ENCODE measurements at regions not wholly inside any gene's neighbourhood (a gene's known extent, or its start where the extent isn't known, plus 50 kb on each side); places are given as distances from the start of the nearest gene placed in this dataset.

DNA sequence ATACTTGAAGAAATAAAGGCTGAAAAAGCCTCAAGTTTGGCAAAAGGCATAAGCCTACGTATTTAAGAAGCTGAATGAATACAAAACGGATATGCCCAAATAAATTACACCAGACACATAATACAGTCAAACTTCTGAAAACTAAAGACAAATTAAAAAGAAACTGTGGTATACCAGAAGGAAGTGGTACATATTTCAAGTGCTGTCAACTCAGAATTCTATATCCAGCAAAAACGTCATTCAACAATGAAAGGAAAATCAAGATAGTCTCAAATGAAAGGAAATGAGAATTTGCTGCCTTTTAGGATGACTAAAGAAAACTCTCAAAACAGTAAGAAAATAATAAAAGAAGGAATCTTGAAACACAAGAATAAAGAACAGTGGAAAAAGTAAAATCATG, 69.5 kb downstream of the POLR1D start:
- peaks cover 52% of the 10 kb centered on the region for H3K27me3 Mint-ChIP-seq
- H3K9me3 Mint-ChIP-seq (ENCODE audit: low read depth), result peaks cover 29% of the 10 kb centered on the region
- no peak for DNase-seq (ENCODE audit: low spot score, unreplicated experiment)
- H3K4me1 Mint-ChIP-seq (ENCODE audit: low read depth), result peaks cover 5% of the 10 kb centered on the region
- H3K36me3 Mint-ChIP-seq (ENCODE audit: insufficient read depth), result no peaks in the 10 kb centered on the region
- H3K27ac Mint-ChIP-seq, result no peak overlapping the region
- H3K4me3 Mint-ChIP-seq (ENCODE audit: low read depth), result no peak overlapping the region
- TF ChIP-seq, protein P1, sequence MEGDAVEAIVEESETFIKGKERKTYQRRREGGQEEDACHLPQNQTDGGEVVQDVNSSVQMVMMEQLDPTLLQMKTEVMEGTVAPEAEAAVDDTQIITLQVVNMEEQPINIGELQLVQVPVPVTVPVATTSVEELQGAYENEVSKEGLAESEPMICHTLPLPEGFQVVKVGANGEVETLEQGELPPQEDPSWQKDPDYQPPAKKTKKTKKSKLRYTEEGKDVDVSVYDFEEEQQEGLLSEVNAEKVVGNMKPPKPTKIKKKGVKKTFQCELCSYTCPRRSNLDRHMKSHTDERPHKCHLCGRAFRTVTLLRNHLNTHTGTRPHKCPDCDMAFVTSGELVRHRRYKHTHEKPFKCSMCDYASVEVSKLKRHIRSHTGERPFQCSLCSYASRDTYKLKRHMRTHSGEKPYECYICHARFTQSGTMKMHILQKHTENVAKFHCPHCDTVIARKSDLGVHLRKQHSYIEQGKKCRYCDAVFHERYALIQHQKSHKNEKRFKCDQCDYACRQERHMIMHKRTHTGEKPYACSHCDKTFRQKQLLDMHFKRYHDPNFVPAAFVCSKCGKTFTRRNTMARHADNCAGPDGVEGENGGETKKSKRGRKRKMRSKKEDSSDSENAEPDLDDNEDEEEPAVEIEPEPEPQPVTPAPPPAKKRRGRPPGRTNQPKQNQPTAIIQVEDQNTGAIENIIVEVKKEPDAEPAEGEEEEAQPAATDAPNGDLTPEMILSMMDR (IDR thresholded peaks at IDR 0.05; ENCODE audit: unreplicated experiment), result no peak

DNA sequence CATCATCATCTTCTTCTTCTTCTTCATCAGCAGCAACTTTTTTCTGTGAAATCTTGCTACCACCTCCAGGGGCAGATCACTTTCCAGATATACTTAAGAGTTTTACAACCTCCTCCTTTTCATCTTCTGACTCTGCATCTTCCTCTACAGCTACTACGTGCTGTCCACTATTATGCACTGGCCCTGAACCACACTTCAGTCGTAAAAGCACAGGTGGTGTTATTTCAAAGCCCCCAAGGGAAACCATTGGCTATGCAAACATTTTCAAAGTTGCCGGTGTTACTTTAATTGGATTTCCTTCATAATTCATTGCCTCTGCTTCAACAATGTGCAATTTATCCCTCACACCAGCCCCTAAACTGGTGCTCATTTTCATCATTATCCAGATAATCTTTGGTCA, 75.0 kb downstream of the POLR1D start:
- Mint-ChIP-seq H3K27ac (no peak overlapping the region), H3K27me3 (peaks cover 64% of the 10 kb centered on the region), H3K36me3 (ENCODE audit: insufficient read depth) (no peaks in the 10 kb centered on the region), H3K9me3 (ENCODE audit: low read depth) (peaks cover 16% of the 10 kb centered on the region), H3K4me1 (ENCODE audit: low read depth) (no peaks in the 10 kb centered on the region), H3K4me3 (ENCODE audit: low read depth) (no peak overlapping the region)
- DNase-seq (ENCODE audit: low spot score, unreplicated experiment), result no peak
- TF ChIP-seq, protein P1 (IDR thresholded peaks at IDR 0.05; ENCODE audit: unreplicated experiment), result no peak

DNA sequence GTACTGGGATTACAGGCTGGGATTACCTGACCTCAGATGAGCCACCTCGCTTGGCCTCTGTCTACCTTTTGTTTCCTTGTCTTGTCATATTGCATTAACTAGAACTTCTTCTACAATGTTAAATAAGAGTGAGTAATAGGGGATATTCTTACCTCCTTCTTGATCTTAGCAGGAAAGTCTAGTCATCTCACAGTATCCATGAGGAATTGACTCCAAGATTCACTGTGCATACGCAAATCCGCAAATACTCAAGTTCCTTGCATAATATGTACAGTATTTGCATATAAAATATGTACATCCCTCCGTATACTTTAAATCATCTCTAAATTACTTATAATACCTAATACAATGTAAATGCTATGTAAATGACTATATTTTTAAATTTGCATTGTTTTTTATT, 78.3 kb downstream of the POLR1D start:
- Mint-ChIP-seq H3K4me1 (ENCODE audit: low read depth) (no peaks in the 10 kb centered on the region), H3K4me3 (ENCODE audit: low read depth) (no peak overlapping the region)

DNA sequence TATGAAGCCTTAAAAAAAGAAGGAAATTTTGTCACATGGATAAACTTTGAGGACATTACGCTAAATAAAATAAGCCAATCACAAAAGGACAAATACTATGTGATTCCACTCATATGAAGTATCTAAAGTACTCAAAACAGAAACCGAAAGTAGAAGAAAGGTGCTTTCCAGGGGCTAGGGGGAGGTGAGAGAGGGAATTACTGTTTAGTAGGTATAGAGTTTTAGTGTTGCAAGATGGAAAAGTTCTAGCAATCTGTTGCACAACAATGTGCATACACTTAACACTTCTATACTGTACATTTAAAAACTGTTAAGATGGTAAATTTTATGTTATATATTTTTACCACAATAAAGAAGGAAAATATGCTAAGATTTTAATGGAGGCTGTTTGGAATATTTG, 83.0 kb downstream of the POLR1D start:
- H3K36me3 Mint-ChIP-seq (ENCODE audit: insufficient read depth), result peaks cover 4% of the 10 kb centered on the region
- no peak overlapping the region for H3K27ac Mint-ChIP-seq

More for the DNA sequence above, 78.3 kb downstream of the POLR1D start:
- Mint-ChIP-seq H3K9me3 (ENCODE audit: low read depth) (peaks cover 28% of the 10 kb centered on the region), H3K36me3 (ENCODE audit: insufficient read depth) (peaks cover 1% of the 10 kb centered on the region), H3K27ac (no peak overlapping the region), H3K27me3 (peaks cover 70% of the 10 kb centered on the region)
- DNase-seq (ENCODE audit: low spot score, unreplicated experiment), result no peak
- TF ChIP-seq, protein P1 (IDR thresholded peaks at IDR 0.05; ENCODE audit: unreplicated experiment), result no peak

DNA sequence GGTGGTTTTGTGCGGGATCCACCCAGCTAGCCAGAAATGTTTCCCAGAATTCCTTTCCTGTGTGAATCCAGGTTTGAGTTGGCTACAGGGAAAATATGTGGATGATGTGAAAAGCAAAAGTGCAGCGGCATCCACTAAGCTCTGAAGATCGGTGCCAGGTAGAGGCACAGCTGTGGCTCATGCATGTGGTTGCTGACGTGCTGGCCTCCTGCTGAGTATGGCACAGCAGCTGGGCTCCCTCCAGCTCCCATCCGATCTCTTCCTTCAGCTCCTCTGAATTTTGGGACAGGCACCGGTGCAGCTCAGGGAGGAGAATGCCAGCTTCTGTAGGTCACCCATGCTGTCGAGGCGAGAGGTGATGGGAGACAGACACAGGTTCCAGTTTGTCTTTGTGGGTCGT, 84.0 kb upstream of the GSX1 start:
- TF ChIP-seq, protein P1 (IDR thresholded peaks at IDR 0.05; ENCODE audit: unreplicated experiment), result no peak
- no peak overlapping the region for H3K4me3 Mint-ChIP-seq (ENCODE audit: low read depth)
- peaks cover 4% of the 10 kb centered on the region for H3K36me3 Mint-ChIP-seq (ENCODE audit: insufficient read depth)
- peaks cover 19% of the 10 kb centered on the region for H3K4me1 Mint-ChIP-seq (ENCODE audit: low read depth)
- H3K9me3 Mint-ChIP-seq (ENCODE audit: low read depth), result peaks cover 25% of the 10 kb centered on the region
- peaks cover 86% of the 10 kb centered on the region for H3K27me3 Mint-ChIP-seq
- no peak overlapping the region for H3K27ac Mint-ChIP-seq
- no peak for DNase-seq (ENCODE audit: low spot score, unreplicated experiment)

More for the DNA sequence above, 83.0 kb downstream of the POLR1D start:
- no peak for DNase-seq (ENCODE audit: low spot score, unreplicated experiment)
- TF ChIP-seq, protein P1 (IDR thresholded peaks at IDR 0.05; ENCODE audit: unreplicated experiment), result no peak
- Mint-ChIP-seq H3K27me3 (peaks cover 76% of the 10 kb centered on the region), H3K4me3 (ENCODE audit: low read depth) (no peak overlapping the region), H3K4me1 (ENCODE audit: low read depth) (peaks cover 17% of the 10 kb centered on the region), H3K9me3 (ENCODE audit: low read depth) (peaks cover 34% of the 10 kb centered on the region)
